ENCODE measurements at regions not wholly inside any gene's neighbourhood (a gene's known extent, or its start where the extent isn't known, plus 50 kb on each side); places are given as distances from the start of the nearest gene placed in this dataset.
"Not testable (repeated sequence)": the region's sequence is repeated elsewhere in the genome, so short reads cannot be mapped to it uniquely, and the experiment has no call there.

DNA sequence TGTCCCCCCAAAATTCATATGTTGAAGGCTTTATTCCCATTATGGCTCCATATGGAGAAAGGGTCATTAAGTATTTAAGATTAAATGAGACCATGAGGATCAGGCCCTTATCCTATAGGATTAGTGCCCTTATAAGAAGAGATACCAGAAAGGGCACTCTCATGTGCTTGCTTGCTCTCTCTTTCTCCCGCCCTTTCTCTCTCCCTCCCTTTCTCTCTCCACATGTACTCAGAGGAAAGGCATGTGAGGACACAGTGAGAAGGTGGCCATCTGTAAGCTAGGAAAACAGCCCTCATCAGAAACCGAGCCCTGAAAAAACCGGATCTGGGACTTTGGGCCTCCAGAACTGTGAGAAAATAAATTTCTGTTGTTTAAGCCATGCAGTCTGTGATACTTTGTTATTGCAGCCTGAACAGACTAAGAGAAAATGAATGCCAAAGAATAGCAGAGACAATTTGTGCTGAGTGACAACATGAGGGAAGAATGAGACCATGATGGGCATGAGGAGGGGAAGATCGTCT, 300.0 kb upstream of the SLC39A10 start:
- DNase-seq (ENCODE audit: low read depth), result no peak

- no peak for DNase-seq (ENCODE audit: low read depth)
These were observed 301.0 kb upstream of the SLC39A10 start for GRCh38 chr2:195356026-195356425.

- no peak for DNase-seq (ENCODE audit: low read depth)
These were observed 304.4 kb upstream of the SLC39A10 start for GRCh38 chr2:195352581-195352980.

- no peak for DNase-seq (ENCODE audit: low read depth)
These were observed 313.0 kb upstream of the SLC39A10 start for GRCh38 chr2:195343942-195344530.

- no peak for DNase-seq (ENCODE audit: low read depth)
These were observed 313.5 kb upstream of the SLC39A10 start for GRCh38 chr2:195343540-195343939.

- DNase-seq (ENCODE audit: low read depth), result no peak
These were observed 315.0 kb upstream of the SLC39A10 start for GRCh38 chr2:195342061-195342460.

GRCh38 chr2:195338856-195339255, 318.2 kb upstream of the SLC39A10 start:
- no peak for DNase-seq (ENCODE audit: low read depth)

GRCh38 chr2:195337597-195337996, 319.4 kb upstream of the SLC39A10 start:
- no peak for DNase-seq (ENCODE audit: low read depth)

DNA sequence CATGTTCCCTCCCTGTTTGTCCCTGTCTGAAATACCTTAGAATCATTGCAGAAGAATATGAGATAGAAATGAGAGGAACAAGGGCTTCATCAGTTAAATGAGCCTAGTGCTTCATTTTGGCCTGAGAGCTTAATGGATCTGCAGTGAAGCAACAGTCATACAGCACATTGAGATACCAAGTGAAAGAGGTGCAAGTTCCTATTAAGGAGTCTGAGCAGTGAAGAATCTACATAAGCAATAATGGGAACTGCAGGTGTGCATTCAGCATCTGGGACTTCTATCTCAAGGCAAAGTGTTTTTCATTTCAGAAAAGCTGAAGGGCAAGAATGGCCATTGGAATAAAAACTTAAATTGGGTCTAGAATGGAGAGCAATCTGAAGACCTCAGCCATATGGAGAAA, 323.2 kb upstream of the SLC39A10 start:
- no peak for DNase-seq (ENCODE audit: low read depth)

GRCh38 chr2:195331966-195332365, 325.1 kb upstream of the SLC39A10 start:
- no peak for DNase-seq (ENCODE audit: low read depth)

DNA sequence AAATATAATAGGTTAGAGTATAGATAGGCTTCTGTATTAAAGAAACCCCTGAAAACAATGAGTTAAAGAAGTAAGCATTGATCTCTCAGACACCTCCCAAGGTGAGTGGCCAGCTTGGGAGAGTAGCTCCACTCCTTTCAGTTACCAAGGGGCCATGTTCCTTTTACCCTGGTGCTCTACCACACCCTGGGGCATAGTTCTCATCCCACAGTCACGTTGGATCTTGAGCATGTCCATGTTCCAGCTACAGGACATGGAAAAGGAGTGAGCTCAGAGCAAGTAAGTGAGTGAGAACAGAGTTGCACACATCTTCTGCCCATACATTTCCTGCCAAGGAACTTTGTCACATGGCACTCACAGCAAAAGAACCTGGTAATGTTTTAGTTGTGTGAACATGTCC, 325.9 kb upstream of the SLC39A10 start:
- DNase-seq (ENCODE audit: low read depth), result no peak

- no peak for DNase-seq (ENCODE audit: low read depth)
These were observed 326.5 kb upstream of the SLC39A10 start for GRCh38 chr2:195330513-195330956.

- DNase-seq (ENCODE audit: low read depth), result not testable (repeated sequence)
These were observed 327.2 kb upstream of the SLC39A10 start for GRCh38 chr2:195329784-195330183.

GRCh38 chr2:195326537-195326936, 330.5 kb upstream of the SLC39A10 start:
- no peak for DNase-seq (ENCODE audit: low read depth)

DNA sequence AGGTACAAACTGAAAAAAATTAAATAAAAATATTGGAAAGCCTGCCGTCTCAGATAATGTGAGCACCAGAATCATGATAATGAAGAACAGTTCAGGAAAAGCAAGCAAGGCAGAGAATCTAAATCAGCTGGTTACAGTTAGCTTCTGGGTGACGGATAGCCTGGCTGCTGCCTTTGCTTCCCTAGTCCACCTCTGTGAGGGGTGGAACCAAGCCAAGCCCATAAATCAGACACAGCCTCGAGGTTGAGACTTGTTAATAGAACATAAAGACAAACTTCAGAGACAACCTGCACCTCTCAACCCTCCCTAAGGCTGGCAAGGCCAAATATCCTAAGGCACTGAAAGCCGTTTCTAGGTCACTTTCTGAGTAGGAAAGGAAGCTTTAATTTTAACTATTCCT, 334.7 kb upstream of the SLC39A10 start:
- DNase-seq (ENCODE audit: low read depth), result no peak

DNA sequence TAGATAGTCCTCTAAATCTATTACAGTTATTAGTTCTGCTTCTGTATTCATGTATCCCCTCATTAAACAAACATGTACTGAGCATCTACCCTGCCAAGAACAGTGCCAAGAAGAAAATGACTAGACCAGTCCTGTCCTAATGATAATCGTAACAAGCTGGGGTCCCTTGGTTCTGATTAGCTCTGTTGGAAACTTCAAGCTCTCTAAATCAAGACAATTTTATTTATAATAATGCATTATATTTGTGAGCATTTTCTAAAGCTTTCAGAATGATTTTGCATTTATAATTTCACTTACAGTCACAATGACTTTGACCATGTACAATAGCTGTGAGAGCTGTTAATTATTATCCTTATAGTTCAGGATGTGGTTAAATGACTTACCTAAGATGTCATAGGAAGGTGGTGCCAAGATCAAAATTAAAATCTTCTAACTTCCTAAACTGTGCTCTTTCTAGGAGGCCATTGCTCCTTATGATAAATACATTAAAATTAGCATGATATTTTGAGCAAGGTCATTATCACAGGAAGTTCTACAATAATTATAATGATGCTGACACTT, 336.5 kb upstream of the SLC39A10 start:
- DNase-seq (ENCODE audit: low read depth), result no peak

DNA sequence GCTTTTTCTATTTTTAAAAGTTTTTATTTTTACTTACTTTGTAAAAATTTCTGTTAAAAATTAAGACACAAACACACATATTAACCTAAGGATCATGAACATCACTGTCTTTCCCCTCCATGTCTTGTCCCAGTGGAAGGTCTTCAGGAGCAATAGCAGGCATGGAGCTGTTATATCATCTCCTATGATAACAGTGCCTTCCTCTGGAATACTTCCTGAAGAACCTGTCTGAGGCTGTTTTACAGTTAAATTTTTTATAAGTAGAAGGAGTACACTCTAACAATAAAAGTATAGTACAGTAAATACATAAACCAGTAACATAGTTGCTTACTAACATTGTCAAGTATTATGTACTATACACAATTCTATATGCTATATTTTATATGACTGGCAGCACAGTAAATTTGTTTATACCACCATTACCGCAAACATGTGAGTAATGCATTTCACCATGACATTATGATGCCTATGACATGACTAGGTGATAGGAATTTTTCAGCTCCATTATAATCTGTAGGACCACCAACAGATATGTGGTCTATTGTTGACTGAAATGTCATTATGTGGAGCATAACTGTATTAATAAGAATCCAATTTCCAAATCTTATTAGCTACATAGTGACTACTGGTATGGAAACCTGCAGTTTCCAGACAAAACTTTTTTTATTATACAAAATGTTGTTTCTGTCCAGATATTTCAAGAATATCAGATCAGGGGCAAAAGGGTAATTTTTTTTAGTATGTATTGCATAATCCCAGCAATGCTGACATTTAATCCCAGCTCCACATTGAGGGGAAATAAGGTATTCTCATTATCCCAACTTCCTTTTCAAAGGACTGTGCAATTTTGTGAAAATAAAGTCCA, 337.2 kb upstream of the SLC39A10 start:
- no peak for DNase-seq (ENCODE audit: low read depth)

DNA sequence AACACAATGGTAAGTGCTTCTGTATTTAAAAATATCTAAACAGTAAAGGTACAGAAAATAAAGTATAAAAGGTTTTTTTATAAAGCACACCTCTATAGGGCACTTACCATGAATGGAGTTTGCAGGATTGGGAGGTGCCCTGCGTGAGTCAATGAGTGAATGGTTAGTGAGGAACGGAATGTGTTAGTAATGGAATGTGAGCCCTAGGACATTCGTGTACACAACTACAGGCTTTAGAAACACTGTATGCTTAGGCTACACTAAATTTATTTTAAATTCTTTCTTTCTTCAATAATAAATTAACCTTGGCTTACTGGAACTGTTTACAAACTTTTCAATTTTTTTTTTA, 337.9 kb upstream of the SLC39A10 start:
- no peak for DNase-seq (ENCODE audit: low read depth)

GRCh38 chr2:195318440-195319111, 338.4 kb upstream of the SLC39A10 start:
- DNase-seq (ENCODE audit: low read depth), result peak; percentile 4

DNA sequence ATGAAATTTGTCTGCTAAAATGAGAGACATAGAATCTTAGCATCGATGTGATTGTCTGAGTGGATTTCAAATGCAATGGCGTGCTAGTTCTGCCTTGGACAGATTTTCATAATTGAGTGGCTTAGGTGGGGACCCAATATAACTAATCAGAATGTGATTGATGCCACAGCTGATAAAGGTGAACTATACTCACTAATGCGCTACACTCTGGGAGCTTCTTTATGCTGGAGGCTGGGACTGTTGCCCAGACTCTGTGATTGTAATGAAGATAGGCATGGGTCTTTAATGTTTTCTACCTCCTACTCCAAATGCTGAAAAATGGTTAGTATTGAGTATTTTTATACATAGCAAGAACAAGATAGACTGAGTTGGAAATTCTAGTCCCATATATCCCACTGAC, 339.5 kb upstream of the SLC39A10 start:
- DNase-seq (ENCODE audit: low read depth), result no peak

- DNase-seq (ENCODE audit: low read depth), result no peak
These were observed 340.5 kb upstream of the SLC39A10 start for GRCh38 chr2:195316486-195316885.

- no peak for DNase-seq (ENCODE audit: low read depth)
These were observed 343.1 kb upstream of the SLC39A10 start for GRCh38 chr2:195313962-195314361.

GRCh38 chr2:195312662-195313061, 344.4 kb upstream of the SLC39A10 start:
- DNase-seq (ENCODE audit: low read depth), result no peak

Measured in stimulated activated CD4-positive, alpha-beta T cell treated with anti-CD3 and anti-CD28 coated beads, Interleukin-2, amount 100 ng/mL, for 4 hours (primary cell).